Vagina (tissue), 2 donors: ENCODE measurements at regions not wholly inside any gene's neighbourhood (a gene's known extent, or its start where the extent isn't known, plus 50 kb on each side); places are given as distances from the start of the nearest gene placed in this dataset.

Source experiments
- CTCF ChIP-seq, 3 experiments: fragments of 450-650 bp in 2 of 3; fragments of 200-600 bp in 1 of 3; sonication (generic) in 1 of 3; IDR thresholded peaks; one replicate each; pipeline ENCODE4 v1.5.1; 2017 to 2019; ENCODE audit warnings: antibody characterized with exemption in 3 of 3, mild to moderate bottlenecking in 2 of 3, moderate library complexity in 2 of 3
- POLR2A ChIP-seq, 2 donors: fragments of 450-650 bp; IDR thresholded peaks; one replicate each; pipeline ENCODE4 v1.6.1; 2017; ENCODE audit warnings: antibody characterized with exemption in 2 of 2, mild to moderate bottlenecking in 2 of 2, moderate library complexity in 2 of 2
- POLR2AphosphoS5 ChIP-seq, 2 donors: sonication (generic); formaldehyde crosslinking; IDR thresholded peaks; one replicate each; pipeline ENCODE4 v1.9.0; 2017; ENCODE audit warnings: antibody characterized with exemption in 2 of 2, mild to moderate bottlenecking in 2 of 2, low read depth in 1 of 2; ENCODE audit not compliant: insufficient read depth in 1 of 2

- TF ChIP-seq CTCF (IDR thresholded peaks at IDR 0.05), result no peak
- no peak for TF ChIP-seq POLR2AphosphoS5 (IDR thresholded peaks at IDR 0.05; ENCODE audit: insufficient read depth in 1 of 2, low read depth in 1 of 2)
- no peak for TF ChIP-seq POLR2A (IDR thresholded peaks at IDR 0.05)
These were observed 503.4 kb downstream of the RPS24 start for GRCh38 chr10:78537018-78537417.
